Activated B cell treated with CpG ODN at 0.5 μM for 24 hours (primary cell): ENCODE measurements at regions not wholly inside any gene's neighbourhood (a gene's known extent, or its start where the extent isn't known, plus 50 kb on each side); places are given as distances from the start of the nearest gene placed in this dataset.
A peak's percentile ranks its signal among the peaks of the same experiment; 100 is the strongest.

ENCODE experiments used
- ATAC-seq: fragments of 200-7000 bp; cut with Tn5 transposase; one replicate; pipeline ENCODE4 v1.10.0; 2021; ENCODE audit warnings: low read depth, mild to moderate bottlenecking, moderate library complexity
- CTCF ChIA-PET: fragments of 350-600 bp; sonication (Branson Sonifier 250); formaldehyde crosslinking; loops from one replicate; lab custom pipeline; 2021; ENCODE audit warnings: antibody characterized with exemption; lab: Charles Lee
- POLR2A ChIA-PET: fragments of 350-600 bp; sonication (Branson Sonifier 250); formaldehyde crosslinking; loops from one replicate; lab custom pipeline; 2021; ENCODE audit warnings: antibody characterized with exemption; lab: Charles Lee
- DNase-seq: peaks from one replicate; pipeline ENCODE4 v3.0.0; 2022
- H3K27ac Mint-ChIP-seq: one replicate; pipeline ENCODE4 v1.8.0; 2020; ENCODE audit warnings: mixed read lengths
- H3K27me3 Mint-ChIP-seq: one replicate; pipeline ENCODE4 v1.8.0; 2021; ENCODE audit warnings: mixed read lengths
- H3K36me3 Mint-ChIP-seq: one replicate; pipeline ENCODE4 v1.8.0; 2021; ENCODE audit warnings: low read depth, mixed read lengths
- H3K4me1 Mint-ChIP-seq: one replicate; pipeline ENCODE4 v1.8.0; 2021; ENCODE audit warnings: mixed read lengths
- H3K4me3 Mint-ChIP-seq: one replicate; pipeline ENCODE4 v1.8.0; 2020; ENCODE audit warnings: mild to moderate bottlenecking, mixed read lengths
- H3K9me3 Mint-ChIP-seq: one replicate; pipeline ENCODE4 v1.8.0; 2020; ENCODE audit warnings: mixed read lengths
- intact Hi-C: fragments of 100-400 bp; cut with micrococcal nuclease; formaldehyde crosslinking; loops from one replicate; pipeline ENCODE4 v1.15.1; 2024
- TF ChIP-seq, protein P1 (sequence below): fragments of 200-600 bp; IDR thresholded peaks from one replicate; pipeline ENCODE4 v1.8.0; 2022; ENCODE audit warnings: antibody characterized with exemption, mild to moderate bottlenecking

DNA sequence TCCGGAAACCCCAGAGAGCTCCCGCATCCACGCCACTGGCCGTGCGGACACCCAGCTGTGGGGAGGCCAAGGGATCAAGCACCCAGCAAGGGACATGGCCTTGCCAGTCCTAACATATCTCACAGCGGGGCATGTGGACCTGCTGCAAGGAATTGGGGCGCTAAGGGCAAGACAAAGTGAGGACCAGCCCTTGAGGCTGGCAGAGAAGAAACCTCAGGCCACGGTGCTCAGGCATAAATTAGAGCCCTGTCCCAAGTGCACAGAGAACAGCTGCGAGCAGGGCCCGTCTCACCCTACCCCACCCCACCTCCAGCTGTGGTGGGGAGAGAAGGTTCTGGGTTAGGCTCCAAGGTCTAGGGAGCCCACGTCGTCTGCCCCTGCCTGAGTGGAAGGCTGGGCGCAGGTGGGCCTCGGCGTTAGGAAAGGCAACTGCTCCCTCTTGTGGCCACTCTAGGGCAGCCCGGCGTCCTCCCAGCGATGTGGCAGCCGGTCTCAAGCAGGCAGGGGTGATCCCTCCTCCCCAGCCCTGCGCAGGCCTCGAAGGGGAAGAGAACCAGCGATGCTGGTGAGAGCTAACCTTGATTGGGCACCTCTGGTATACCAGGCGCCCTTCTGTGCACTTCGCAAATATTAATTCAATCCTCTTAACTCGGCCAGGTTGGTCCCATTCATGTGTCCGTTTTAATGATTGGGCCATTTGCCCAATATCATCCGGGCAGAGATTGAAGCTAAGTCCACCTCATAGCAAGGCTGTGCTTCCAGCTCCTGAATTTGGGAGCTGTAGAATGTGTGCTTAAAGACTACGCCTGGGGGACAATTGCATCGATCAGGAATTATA is 235.8 kb downstream of the NFATC2 start:
- CTCF ChIA-PET: interaction anchor here (0.7 to 8.1 kb wide), 18 partner anchors 10 to 516 kb away, joined by 3 to 109 read pairs (median 4); partner anchors contain the start of gene BCAS4
- Mint-ChIP-seq H3K4me3 (no peak overlapping the region), H3K36me3 (no peaks in the 10 kb centered on the region), H3K27me3 (peaks cover 25% of the 10 kb centered on the region), H3K4me1 (no peaks in the 10 kb centered on the region), H3K27ac (no peak overlapping the region), H3K9me3 (peaks cover 4% of the 10 kb centered on the region)
- POLR2A ChIA-PET: no interaction called here
- ATAC-seq: peak; percentile 98
- intact Hi-C loops: loop anchor here (1.0 to 2.0 kb wide), 6 partner anchors 86 to 516 kb away; no protein-coding TSS in a partner anchor
- peak; percentile 65 for DNase-seq
- TF ChIP-seq, protein P1, sequence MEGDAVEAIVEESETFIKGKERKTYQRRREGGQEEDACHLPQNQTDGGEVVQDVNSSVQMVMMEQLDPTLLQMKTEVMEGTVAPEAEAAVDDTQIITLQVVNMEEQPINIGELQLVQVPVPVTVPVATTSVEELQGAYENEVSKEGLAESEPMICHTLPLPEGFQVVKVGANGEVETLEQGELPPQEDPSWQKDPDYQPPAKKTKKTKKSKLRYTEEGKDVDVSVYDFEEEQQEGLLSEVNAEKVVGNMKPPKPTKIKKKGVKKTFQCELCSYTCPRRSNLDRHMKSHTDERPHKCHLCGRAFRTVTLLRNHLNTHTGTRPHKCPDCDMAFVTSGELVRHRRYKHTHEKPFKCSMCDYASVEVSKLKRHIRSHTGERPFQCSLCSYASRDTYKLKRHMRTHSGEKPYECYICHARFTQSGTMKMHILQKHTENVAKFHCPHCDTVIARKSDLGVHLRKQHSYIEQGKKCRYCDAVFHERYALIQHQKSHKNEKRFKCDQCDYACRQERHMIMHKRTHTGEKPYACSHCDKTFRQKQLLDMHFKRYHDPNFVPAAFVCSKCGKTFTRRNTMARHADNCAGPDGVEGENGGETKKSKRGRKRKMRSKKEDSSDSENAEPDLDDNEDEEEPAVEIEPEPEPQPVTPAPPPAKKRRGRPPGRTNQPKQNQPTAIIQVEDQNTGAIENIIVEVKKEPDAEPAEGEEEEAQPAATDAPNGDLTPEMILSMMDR: no peak

DNA sequence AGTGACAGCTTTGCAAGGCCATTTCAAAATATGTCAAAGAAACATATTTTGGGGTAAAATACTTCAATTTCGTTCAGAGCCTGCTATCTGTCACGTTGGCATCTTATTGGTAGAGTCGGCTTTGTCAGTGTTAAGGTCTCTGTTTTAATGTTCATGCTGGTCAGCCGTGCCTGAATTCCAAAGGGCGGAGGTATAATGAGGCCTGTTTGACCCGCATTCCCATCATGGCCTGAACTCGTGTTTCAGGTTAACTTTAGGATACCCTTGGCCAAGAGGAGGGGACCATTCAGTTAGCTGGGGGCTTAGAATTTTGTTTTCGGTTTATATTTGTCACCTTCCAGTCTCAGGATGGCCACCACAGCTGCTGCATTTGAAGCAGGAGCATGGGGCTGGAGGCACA is 236.4 kb downstream of the NFATC2 start:
- no peak overlapping the region for H3K27ac Mint-ChIP-seq
- intact Hi-C loops: loop anchor here (1.0 to 2.0 kb wide), 6 partner anchors 86 to 516 kb away; no protein-coding TSS in a partner anchor
- ATAC-seq (no peak), DNase-seq (no peak)
- ChIA-PET CTCF (interaction anchor here (0.7 to 8.1 kb wide), 9 partner anchors 289 to 515 kb away, joined by 3 to 109 read pairs (median 7); partner anchors contain the start of gene BCAS4), POLR2A (no interaction called here)
- H3K4me3 Mint-ChIP-seq: no peak overlapping the region
- peaks cover 20% of the 10 kb centered on the region for H3K27me3 Mint-ChIP-seq
- no peaks in the 10 kb centered on the region for H3K36me3 Mint-ChIP-seq
- TF ChIP-seq, protein P1: no peak
- no peaks in the 10 kb centered on the region for H3K4me1 Mint-ChIP-seq
- peaks cover 4% of the 10 kb centered on the region for H3K9me3 Mint-ChIP-seq

DNA sequence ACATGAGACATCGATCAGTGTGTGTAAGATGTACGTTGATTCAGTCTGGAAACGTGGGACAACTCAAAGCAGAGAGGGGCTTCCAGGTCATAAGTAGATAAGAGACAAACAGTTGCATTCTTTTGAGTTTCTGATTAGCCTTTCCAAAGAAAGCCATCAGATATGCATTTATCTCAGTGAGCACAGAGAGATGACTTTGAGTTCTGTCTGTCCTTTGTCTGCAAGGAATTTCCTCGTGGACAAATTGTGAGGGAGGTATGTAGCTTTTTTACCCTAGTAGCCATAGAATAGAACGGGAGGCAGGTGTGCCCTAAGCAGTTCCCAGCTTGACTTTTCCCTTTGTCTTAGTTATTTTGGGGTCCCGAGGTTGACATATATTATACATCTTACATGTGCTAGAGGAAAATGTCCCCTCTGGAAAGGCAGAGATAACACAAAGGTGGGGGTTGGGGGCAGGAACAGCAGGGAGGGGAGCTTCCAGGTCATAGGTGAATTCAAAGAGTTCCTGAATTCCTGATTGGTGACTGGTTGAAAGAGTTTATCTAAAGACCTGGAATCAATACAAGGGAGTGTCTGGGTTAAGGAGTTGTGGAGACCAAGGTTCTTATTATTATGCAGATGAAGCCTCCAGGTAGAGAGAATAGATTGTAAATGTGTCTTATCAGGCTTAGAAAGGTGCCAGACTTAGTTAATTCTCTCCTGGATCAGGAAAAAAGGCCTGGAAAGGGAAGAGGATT is 237.0 kb downstream of the NFATC2 start:
- Mint-ChIP-seq H3K27ac (no peak overlapping the region), H3K4me1 (no peaks in the 10 kb centered on the region), H3K36me3 (no peaks in the 10 kb centered on the region), H3K4me3 (no peak overlapping the region), H3K9me3 (peaks cover 4% of the 10 kb centered on the region), H3K27me3 (peaks cover 19% of the 10 kb centered on the region)
- CTCF ChIA-PET: interaction anchor here (1.0 to 8.1 kb wide), 7 partner anchors 289 to 511 kb away, joined by 3 to 109 read pairs (median 7); partner anchors contain the start of gene BCAS4
- TF ChIP-seq, protein P1: no peak
- intact Hi-C loops: loop anchor here (1.0 to 2.0 kb wide), 6 partner anchors 85 to 515 kb away; no protein-coding TSS in a partner anchor
- POLR2A ChIA-PET: no interaction called here
- ATAC-seq (no peak), DNase-seq (no peak)

DNA sequence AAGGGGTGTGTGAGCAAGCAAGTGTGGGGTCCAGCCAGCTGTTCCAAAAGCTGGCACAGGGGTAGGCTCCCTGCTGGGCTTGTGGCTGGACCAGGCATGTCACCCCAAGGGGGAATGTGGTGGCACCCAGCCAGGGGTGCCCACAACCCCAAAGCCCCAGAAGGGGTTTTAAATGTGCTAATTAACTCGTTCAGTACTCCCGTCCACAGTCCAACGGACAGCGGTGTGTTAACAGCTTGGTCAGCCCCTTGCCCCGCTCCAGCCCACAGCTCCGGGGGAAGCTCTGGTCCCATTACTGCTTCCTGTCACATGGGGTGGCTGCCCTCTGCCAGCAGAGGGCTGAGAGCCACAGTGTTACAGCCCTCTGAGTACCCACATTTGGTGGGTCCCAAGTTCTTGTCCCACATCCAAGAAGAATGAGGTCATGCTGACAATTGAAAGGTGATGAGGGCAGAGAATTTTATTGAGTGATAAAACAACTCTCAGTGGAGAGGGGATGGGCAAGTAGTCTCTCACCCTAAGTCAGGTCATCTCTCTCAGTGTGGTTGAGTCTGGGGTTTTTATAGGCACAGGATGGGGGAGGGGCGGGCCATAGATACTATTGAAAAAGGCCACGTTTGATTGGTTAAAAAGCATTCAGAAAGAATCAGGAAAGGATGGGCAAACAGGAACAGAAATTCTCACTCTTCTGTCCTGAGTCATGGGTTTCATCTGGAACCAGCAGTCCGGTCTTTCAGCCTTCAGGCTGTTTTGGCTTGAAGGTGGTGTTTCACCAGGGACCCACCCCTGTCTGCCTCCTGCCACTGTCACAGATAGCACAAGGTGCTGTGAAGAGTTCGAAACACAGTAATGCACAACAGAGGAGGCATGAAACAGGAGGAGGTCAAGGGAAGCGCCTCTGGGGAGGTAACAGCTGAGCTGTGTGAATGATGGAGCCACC is 238.5 kb downstream of the NFATC2 start:
- ATAC-seq (no peak), DNase-seq (no peak)
- peaks cover 13% of the 10 kb centered on the region for H3K27me3 Mint-ChIP-seq
- TF ChIP-seq, protein P1: no peak
- intact Hi-C loops: no loop called here
- H3K4me1 Mint-ChIP-seq: no peaks in the 10 kb centered on the region
- H3K4me3 Mint-ChIP-seq: no peak overlapping the region
- peaks cover 7% of the 10 kb centered on the region for H3K9me3 Mint-ChIP-seq
- H3K27ac Mint-ChIP-seq: no peak overlapping the region
- POLR2A ChIA-PET: no interaction called here
- H3K36me3 Mint-ChIP-seq: no peaks in the 10 kb centered on the region
- CTCF ChIA-PET: interaction anchor here (0.8 to 8.1 kb wide), 3 partner anchors 289 to 321 kb away, joined by 3 to 109 read pairs (median 50); no protein-coding TSS in a partner anchor
